ENCODE measurements at regions not wholly inside any gene's neighbourhood (a gene's known extent, or its start where the extent isn't known, plus 50 kb on each side); places are given as distances from the start of the nearest gene placed in this dataset.

GRCh38 chrX:3479026-3479425 is 132.6 kb upstream of the MXRA5 start:
- TF ChIP-seq CTCF (tag by site-specific recombination; IDR thresholded peaks at IDR 0.05) (no peak), ZNF274 (IDR thresholded peaks at IDR 0.05; ENCODE audit: low read length) (no peak), ZNF274 (tag by site-specific recombination; IDR thresholded peaks at IDR 0.05; ENCODE audit: borderline replicate concordance) (no peak), ATF2 (tag by site-specific recombination; IDR thresholded peaks at IDR 0.05; ENCODE audit: low read depth) (no peak), ZNF138 (tag by site-specific recombination; IDR thresholded peaks at IDR 0.05; ENCODE audit: borderline replicate concordance) (no peak), MZF1 (tag by site-specific recombination; IDR thresholded peaks at IDR 0.05; ENCODE audit: borderline replicate concordance) (no peak), ZNF350 (tag by site-specific recombination; IDR thresholded peaks at IDR 0.05) (no peak), ZNF175 (tag by site-specific recombination; IDR thresholded peaks at IDR 0.05) (no peak), RBAK (tag by site-specific recombination; IDR thresholded peaks at IDR 0.05) (no peak), ZFP41 (tag by site-specific recombination; IDR thresholded peaks at IDR 0.05; ENCODE audit: borderline replicate concordance) (no peak), ZNF423 (tag by site-specific recombination; IDR thresholded peaks at IDR 0.05) (no peak), ZNF747 (tag by site-specific recombination; IDR thresholded peaks at IDR 0.05) (no peak), REST (tag by site-specific recombination; IDR thresholded peaks at IDR 0.05) (no peak), ZNF362 (tag by site-specific recombination; IDR thresholded peaks at IDR 0.05) (no peak), ZNF48 (tag by site-specific recombination; IDR thresholded peaks at IDR 0.05) (no peak)
